Astrocyte of the cerebellum (primary cell): ENCODE measurements at regions not wholly inside any gene's neighbourhood (a gene's known extent, or its start where the extent isn't known, plus 50 kb on each side); places are given as distances from the start of the nearest gene placed in this dataset.
"Not testable (repeated sequence)": the region's sequence is repeated elsewhere in the genome, so short reads cannot be mapped to it uniquely, and the experiment has no call there.

ENCODE experiments used
- DNase-seq: peaks from one replicate; pipeline ENCODE4 v3.0.0-alpha.2; 2011; ENCODE audit warnings: low read depth
- H3K4me3 ChIP-seq: 2 replicates; pipeline ENCODE4 v1.5.1; 2011; ENCODE audit warnings: mild to moderate bottlenecking, low read depth, low read length, moderate library complexity
- in situ Hi-C: cut with HindIII; loops from 2 replicates; pipeline ENCODE4 v1.10.0; 2017; ENCODE audit warnings: low sequenced_read_pairs
- TF ChIP-seq, protein P1 (sequence below): IDR thresholded peaks from 2 replicates; pipeline ENCODE4 v1.5.1; 2012; ENCODE audit warnings: low read length, low read depth, moderate library complexity, mild to moderate bottlenecking; ENCODE audit errors: missing control alignments

GRCh38 chr7:140283472-140283871 lies 106.7 kb upstream of the KDM7A start:
- H3K4me3 ChIP-seq: no peak overlapping the region
- DNase-seq: no peak
- TF ChIP-seq, protein P1, sequence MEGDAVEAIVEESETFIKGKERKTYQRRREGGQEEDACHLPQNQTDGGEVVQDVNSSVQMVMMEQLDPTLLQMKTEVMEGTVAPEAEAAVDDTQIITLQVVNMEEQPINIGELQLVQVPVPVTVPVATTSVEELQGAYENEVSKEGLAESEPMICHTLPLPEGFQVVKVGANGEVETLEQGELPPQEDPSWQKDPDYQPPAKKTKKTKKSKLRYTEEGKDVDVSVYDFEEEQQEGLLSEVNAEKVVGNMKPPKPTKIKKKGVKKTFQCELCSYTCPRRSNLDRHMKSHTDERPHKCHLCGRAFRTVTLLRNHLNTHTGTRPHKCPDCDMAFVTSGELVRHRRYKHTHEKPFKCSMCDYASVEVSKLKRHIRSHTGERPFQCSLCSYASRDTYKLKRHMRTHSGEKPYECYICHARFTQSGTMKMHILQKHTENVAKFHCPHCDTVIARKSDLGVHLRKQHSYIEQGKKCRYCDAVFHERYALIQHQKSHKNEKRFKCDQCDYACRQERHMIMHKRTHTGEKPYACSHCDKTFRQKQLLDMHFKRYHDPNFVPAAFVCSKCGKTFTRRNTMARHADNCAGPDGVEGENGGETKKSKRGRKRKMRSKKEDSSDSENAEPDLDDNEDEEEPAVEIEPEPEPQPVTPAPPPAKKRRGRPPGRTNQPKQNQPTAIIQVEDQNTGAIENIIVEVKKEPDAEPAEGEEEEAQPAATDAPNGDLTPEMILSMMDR: no peak
- in situ Hi-C loops: loop anchor here (5.0 kb wide), 1 partner anchor 41 kb away; no protein-coding TSS in a partner anchor

- no peak for DNase-seq
- in situ Hi-C loops: loop anchor here (5.0 kb wide), 1 partner anchor 40 kb away; no protein-coding TSS in a partner anchor
- TF ChIP-seq, protein P1: no peak
- no peak overlapping the region for H3K4me3 ChIP-seq
Observed at GRCh38 chr7:140281960-140282359, 105.2 kb upstream of the KDM7A start.

DNA sequence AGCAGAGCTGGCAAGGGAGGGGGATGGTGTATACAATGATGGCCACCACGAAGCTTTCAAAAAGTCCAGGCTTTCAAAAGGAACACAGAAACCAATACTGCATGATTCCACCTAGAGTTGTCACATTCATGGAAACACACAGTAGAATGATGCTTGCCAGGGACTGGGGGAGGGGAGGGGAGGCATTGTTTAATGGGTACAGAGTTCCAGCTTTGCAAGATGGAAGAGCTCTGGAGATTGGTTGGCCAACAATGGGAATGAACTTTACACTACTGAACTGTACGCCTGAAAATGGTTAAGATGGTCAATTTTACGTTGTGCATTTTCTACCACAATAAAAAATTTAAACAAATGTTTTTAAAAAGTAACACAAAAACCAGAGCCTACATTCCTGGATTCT lies 104.5 kb upstream of the KDM7A start:
- in situ Hi-C loops: loop anchor here (5.0 kb wide), 1 partner anchor 39 kb away; no protein-coding TSS in a partner anchor
- TF ChIP-seq, protein P1: no peak
- no peak overlapping the region for H3K4me3 ChIP-seq
- DNase-seq: no peak

GRCh38 chr7:140276001-140276400 lies 99.2 kb upstream of the KDM7A start:
- no peak for DNase-seq
- TF ChIP-seq, protein P1: no peak
- H3K4me3 ChIP-seq: no peak overlapping the region
- in situ Hi-C loops: no loop called here

DNA sequence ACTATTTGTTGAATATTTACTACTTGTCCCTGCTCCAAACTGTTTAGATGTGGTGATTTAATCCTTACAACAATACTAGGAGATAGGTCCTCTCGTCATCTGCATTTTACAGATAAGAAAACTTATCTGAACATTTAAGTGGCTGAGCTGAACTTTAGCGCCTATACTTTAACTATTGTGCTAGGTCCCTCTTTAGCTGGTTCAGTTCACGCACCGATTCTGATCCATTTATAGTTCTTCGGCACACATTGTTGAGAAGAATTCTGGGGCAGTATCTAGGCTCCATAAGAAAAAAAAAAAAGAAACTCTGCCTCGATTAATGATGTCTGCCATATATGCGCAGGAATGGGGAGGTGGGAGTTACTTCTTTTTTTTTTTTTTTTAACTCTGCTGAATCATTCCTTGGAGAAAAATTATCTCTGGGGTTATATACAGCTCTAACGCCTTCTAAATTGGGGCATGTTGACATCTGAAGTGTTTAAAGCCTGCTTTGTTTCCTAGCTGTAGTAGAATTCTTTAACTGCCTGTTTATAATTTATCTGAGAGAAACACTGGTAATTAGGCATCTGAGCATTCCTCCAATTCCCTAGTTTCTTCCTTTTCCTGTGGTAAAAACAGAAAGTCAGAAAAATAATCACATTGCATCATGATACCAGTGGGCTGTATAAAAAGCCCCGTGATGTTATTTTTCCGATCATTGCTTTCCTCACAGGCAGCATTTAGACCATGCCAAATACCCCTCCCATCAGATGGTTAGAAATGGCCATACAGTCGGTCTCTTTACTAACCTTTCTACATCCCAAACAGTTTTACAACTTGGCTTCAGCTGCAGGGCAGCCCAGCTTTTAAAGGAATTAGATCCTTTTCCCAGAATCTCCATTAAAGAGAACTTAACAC lies 98.5 kb upstream of the KDM7A start:
- no peak for DNase-seq
- in situ Hi-C loops: no loop called here
- TF ChIP-seq, protein P1: no peak

DNA sequence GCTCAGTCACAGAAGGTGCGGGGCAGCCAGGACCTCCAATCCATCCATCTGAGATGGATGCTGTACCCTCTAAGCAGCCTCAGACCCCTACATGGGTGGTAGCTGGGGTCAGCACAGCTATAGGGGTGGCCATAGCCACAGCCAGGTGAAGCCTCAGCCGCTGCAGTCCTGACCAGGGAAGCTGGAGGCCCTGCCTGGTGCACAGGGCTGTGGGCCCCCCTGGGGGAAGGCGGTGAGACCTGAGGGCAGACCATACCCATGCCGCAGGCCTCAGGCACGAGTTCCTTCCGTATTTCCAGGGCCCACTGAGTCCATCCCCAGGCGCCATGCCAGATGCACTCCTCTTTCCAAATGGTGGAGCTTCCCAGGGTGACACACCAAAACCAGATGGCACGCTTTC lies 96.6 kb upstream of the KDM7A start:
- TF ChIP-seq, protein P1: no peak
- in situ Hi-C loops: no loop called here
- no peak for DNase-seq
- H3K4me3 ChIP-seq: no peak overlapping the region

More for the DNA sequence above, 98.5 kb upstream of the KDM7A start:
- H3K4me3 ChIP-seq: no peak overlapping the region

- DNase-seq, in situ Hi-C loops, H3K4me3 ChIP-seq: not testable (repeated sequence)
Observed at GRCh38 chr7:140271643-140271968, 94.8 kb upstream of the KDM7A start.
